IMR-90 (cell line): ENCODE measurements at regions not wholly inside any gene's neighbourhood (a gene's known extent, or its start where the extent isn't known, plus 50 kb on each side); places are given as distances from the start of the nearest gene placed in this dataset.

Experiments
- BHLHE40 ChIP-seq: fragments of 150-350 bp; IDR thresholded peaks from 2 replicates; pipeline ENCODE4 v1.6.1; 2016; ENCODE audit warnings: mild to moderate bottlenecking, low read depth, low read length
- CHD1 ChIP-seq: IDR thresholded peaks from 2 replicates; pipeline ENCODE4 v1.6.1; 2012; ENCODE audit warnings: low read depth, low read length, improper control_type of control experiment
- NFE2L2 ChIP-seq: fragments of 150-350 bp; IDR thresholded peaks from 2 replicates; pipeline ENCODE4 v1.6.1; 2016; ENCODE audit warnings: low read depth, mild to moderate bottlenecking, low read length
- POLR2A ChIP-seq: IDR thresholded peaks from 2 replicates; pipeline ENCODE4 v1.6.1; 2012; ENCODE audit warnings: mild to moderate bottlenecking, low read depth, low read length
- RAD21 ChIP-seq: IDR thresholded peaks from 2 replicates; pipeline ENCODE4 v1.6.1; 2012; ENCODE audit warnings: low read length, improper control_type of control experiment
- RCOR1 ChIP-seq: IDR thresholded peaks from 2 replicates; pipeline ENCODE4 v1.6.1; 2012; ENCODE audit warnings: mild to moderate bottlenecking, low read length, improper control_type of control experiment; ENCODE audit not compliant: insufficient replicate concordance
- RFX5 ChIP-seq: IDR thresholded peaks from 2 replicates; pipeline ENCODE4 v1.8.0; 2012; ENCODE audit warnings: low read depth, mild to moderate bottlenecking, low read length, moderate library complexity
- USF2 ChIP-seq: fragments of 150-350 bp; IDR thresholded peaks from 2 replicates; pipeline ENCODE4 v1.6.1; 2017; ENCODE audit warnings: mild to moderate bottlenecking, antibody characterized with exemption, low read length, low read depth
- TF ChIP-seq, protein P1 (sequence below): conservative IDR thresholded peaks from 2 replicates; pipeline ENCODE4 v1.5.1; 2012; ENCODE audit warnings: mild to moderate bottlenecking, low read depth, low read length, improper control_type of control experiment
- TF ChIP-seq, protein P2 (sequence below): fragments of 150-350 bp; IDR thresholded peaks from 2 replicates; pipeline ENCODE4 v1.6.1; 2016; ENCODE audit warnings: low read depth, mild to moderate bottlenecking, low read length, moderate library complexity, borderline replicate concordance

GRCh38 chr12:28606967-28607557, 416.8 kb downstream of the CCDC91 start:
- TF ChIP-seq, protein P1, sequence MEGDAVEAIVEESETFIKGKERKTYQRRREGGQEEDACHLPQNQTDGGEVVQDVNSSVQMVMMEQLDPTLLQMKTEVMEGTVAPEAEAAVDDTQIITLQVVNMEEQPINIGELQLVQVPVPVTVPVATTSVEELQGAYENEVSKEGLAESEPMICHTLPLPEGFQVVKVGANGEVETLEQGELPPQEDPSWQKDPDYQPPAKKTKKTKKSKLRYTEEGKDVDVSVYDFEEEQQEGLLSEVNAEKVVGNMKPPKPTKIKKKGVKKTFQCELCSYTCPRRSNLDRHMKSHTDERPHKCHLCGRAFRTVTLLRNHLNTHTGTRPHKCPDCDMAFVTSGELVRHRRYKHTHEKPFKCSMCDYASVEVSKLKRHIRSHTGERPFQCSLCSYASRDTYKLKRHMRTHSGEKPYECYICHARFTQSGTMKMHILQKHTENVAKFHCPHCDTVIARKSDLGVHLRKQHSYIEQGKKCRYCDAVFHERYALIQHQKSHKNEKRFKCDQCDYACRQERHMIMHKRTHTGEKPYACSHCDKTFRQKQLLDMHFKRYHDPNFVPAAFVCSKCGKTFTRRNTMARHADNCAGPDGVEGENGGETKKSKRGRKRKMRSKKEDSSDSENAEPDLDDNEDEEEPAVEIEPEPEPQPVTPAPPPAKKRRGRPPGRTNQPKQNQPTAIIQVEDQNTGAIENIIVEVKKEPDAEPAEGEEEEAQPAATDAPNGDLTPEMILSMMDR = no peak
- no peak for TF ChIP-seq POLR2A
- no peak for TF ChIP-seq USF2
- TF ChIP-seq NFE2L2 = no peak
- TF ChIP-seq RFX5 = no peak
- no peak for TF ChIP-seq CHD1
- TF ChIP-seq, protein P2, sequence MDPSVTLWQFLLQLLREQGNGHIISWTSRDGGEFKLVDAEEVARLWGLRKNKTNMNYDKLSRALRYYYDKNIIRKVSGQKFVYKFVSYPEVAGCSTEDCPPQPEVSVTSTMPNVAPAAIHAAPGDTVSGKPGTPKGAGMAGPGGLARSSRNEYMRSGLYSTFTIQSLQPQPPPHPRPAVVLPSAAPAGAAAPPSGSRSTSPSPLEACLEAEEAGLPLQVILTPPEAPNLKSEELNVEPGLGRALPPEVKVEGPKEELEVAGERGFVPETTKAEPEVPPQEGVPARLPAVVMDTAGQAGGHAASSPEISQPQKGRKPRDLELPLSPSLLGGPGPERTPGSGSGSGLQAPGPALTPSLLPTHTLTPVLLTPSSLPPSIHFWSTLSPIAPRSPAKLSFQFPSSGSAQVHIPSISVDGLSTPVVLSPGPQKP = no peak
- no peak for TF ChIP-seq RCOR1
- no peak for TF ChIP-seq BHLHE40
- TF ChIP-seq RAD21 = no peak
